ENCODE measurements at regions not wholly inside any gene's neighbourhood (a gene's known extent, or its start where the extent isn't known, plus 50 kb on each side); places are given as distances from the start of the nearest gene placed in this dataset.

DNA sequence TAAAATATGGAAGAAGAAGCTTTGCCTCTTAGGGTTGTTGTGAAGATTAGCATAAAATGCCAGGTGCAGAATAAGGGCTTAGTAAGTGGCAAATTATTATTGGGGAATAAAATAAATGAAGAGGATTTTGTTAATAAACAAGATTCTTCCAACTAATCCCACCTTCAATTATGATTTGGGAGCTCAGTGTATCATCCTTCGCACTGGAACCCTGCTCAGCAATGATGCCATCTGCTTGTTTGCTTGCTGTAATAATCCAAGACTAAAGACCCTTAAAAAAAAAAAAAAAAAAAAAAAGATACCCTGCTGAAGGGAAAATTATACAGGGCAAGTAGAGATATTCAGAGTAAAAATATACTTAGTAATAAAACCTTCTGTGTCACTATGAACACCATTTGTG, 62.0 kb upstream of the RREB1 start:
- Histone ChIP-seq H3K36me3 (ENCODE audit: insufficient read depth) (no peaks in the 10 kb centered on the region), H3K27ac (ENCODE audit: low read depth) (no peak overlapping the region), H3F3A (replicated peaks; ENCODE audit: low read depth) (no peaks in the 10 kb centered on the region), H3K79me2 (replicated peaks; ENCODE audit: insufficient read depth) (no peaks in the 10 kb centered on the region), H3K27me3 (ENCODE audit: insufficient read depth) (peaks cover 11% of the 10 kb centered on the region; the same call in 1 of the 2 replicates), H3K4me2 (no peak overlapping the region), H2AFZ (no peak overlapping the region), H3K9me2 (ENCODE audit: insufficient read depth) (no peaks in the 10 kb centered on the region), H3K4me3 (no peak overlapping the region), H3K4me1 (ENCODE audit: insufficient read depth) (peaks cover 26% of the 10 kb centered on the region), H4K20me1 (replicated peaks; ENCODE audit: insufficient read depth) (no peaks in the 10 kb centered on the region)
- TF ChIP-seq NANOG (IDR thresholded peaks at IDR 0.05; ENCODE audit: borderline replicate concordance) (no peak), EZH2phosphoT487 (IDR thresholded peaks at IDR 0.05; ENCODE audit: unreplicated experiment) (no peak), STAT1 (IDR thresholded peaks at IDR 0.05; ENCODE audit: unreplicated experiment) (no peak), POLR2AphosphoS5 (IDR thresholded peaks at IDR 0.05; ENCODE audit: low read depth) (no peak), EZH2 (IDR thresholded peaks at IDR 0.05; ENCODE audit: low read depth, unreplicated experiment) (no peak)
- TF ChIP-seq, protein P1, sequence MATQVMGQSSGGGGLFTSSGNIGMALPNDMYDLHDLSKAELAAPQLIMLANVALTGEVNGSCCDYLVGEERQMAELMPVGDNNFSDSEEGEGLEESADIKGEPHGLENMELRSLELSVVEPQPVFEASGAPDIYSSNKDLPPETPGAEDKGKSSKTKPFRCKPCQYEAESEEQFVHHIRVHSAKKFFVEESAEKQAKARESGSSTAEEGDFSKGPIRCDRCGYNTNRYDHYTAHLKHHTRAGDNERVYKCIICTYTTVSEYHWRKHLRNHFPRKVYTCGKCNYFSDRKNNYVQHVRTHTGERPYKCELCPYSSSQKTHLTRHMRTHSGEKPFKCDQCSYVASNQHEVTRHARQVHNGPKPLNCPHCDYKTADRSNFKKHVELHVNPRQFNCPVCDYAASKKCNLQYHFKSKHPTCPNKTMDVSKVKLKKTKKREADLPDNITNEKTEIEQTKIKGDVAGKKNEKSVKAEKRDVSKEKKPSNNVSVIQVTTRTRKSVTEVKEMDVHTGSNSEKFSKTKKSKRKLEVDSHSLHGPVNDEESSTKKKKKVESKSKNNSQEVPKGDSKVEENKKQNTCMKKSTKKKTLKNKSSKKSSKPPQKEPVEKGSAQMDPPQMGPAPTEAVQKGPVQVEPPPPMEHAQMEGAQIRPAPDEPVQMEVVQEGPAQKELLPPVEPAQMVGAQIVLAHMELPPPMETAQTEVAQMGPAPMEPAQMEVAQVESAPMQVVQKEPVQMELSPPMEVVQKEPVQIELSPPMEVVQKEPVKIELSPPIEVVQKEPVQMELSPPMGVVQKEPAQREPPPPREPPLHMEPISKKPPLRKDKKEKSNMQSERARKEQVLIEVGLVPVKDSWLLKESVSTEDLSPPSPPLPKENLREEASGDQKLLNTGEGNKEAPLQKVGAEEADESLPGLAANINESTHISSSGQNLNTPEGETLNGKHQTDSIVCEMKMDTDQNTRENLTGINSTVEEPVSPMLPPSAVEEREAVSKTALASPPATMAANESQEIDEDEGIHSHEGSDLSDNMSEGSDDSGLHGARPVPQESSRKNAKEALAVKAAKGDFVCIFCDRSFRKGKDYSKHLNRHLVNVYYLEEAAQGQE (IDR thresholded peaks at IDR 0.05; ENCODE audit: unreplicated experiment) = no peak
- H3K4me3 Mint-ChIP-seq = no peak overlapping the region
- H3K27ac Mint-ChIP-seq = no peak overlapping the region
- no peaks in the 10 kb centered on the region for H3K9me3 Mint-ChIP-seq
- H3K27me3 Mint-ChIP-seq (ENCODE audit: insufficient read depth, low read depth, poor library complexity) = peaks cover 5% of the 10 kb centered on the region
- no peak for ATAC-seq
- peaks cover 27% of the 10 kb centered on the region for H3K4me1 Mint-ChIP-seq
- H3K36me3 Mint-ChIP-seq (ENCODE audit: low read depth) = no peaks in the 10 kb centered on the region
- DNase-seq (ENCODE audit: low spot score) = no peak

DNA sequence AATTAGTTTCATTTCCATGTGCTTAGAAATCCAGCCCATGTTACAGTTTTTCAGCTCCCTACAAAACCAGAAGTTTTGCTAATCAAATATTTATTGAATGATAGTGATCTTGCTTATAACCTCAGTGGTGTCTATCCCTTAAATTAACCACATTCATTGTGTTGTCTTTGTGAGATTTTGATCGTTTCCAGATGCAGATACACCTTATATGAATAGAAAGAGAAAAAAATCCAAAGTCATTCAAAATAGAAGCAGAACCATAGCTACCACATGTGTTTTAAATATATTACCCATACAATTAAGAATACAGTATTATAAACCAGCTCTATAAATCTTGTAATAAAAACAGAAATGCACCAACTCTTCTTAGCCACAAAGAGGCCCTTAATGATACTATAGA, 60.6 kb upstream of the RREB1 start:
- no peak overlapping the region for H2AFZ ChIP-seq
- ATAC-seq = no peak
- H3K4me1 Mint-ChIP-seq = peaks cover 17% of the 10 kb centered on the region
- no peaks in the 10 kb centered on the region for H3K9me2 ChIP-seq (ENCODE audit: insufficient read depth)
- H3K27me3 ChIP-seq (ENCODE audit: insufficient read depth) = peaks cover 11% of the 10 kb centered on the region; the same call in 1 of the 2 replicates
- H3K27ac Mint-ChIP-seq = no peak overlapping the region
- no peak overlapping the region for H3K4me2 ChIP-seq
- H3K4me3 Mint-ChIP-seq = no peak overlapping the region
- no peak overlapping the region for H3K4me3 ChIP-seq
- H3K9me3 Mint-ChIP-seq = no peaks in the 10 kb centered on the region
- H3K27ac ChIP-seq (ENCODE audit: low read depth) = no peak overlapping the region
- H3K27me3 Mint-ChIP-seq (ENCODE audit: insufficient read depth, low read depth, poor library complexity) = peaks cover 5% of the 10 kb centered on the region
- H3F3A ChIP-seq (replicated peaks; ENCODE audit: low read depth) = no peaks in the 10 kb centered on the region
- H3K36me3 Mint-ChIP-seq (ENCODE audit: low read depth) = no peaks in the 10 kb centered on the region
- peaks cover 15% of the 10 kb centered on the region for H3K4me1 ChIP-seq (ENCODE audit: insufficient read depth)
- H3K36me3 ChIP-seq (ENCODE audit: insufficient read depth) = no peaks in the 10 kb centered on the region
- DNase-seq (ENCODE audit: low spot score) = no peak
- H4K20me1 ChIP-seq (replicated peaks; ENCODE audit: insufficient read depth) = no peaks in the 10 kb centered on the region
- H3K79me2 ChIP-seq (replicated peaks; ENCODE audit: insufficient read depth) = no peaks in the 10 kb centered on the region
- TF ChIP-seq STAT1 (IDR thresholded peaks at IDR 0.05; ENCODE audit: unreplicated experiment) = no peak
- no peak for TF ChIP-seq EZH2phosphoT487 (IDR thresholded peaks at IDR 0.05; ENCODE audit: unreplicated experiment)
- TF ChIP-seq, protein P1 (IDR thresholded peaks at IDR 0.05; ENCODE audit: unreplicated experiment) = no peak
- no peak for TF ChIP-seq EZH2 (IDR thresholded peaks at IDR 0.05; ENCODE audit: low read depth, unreplicated experiment)
- TF ChIP-seq, protein P2, sequence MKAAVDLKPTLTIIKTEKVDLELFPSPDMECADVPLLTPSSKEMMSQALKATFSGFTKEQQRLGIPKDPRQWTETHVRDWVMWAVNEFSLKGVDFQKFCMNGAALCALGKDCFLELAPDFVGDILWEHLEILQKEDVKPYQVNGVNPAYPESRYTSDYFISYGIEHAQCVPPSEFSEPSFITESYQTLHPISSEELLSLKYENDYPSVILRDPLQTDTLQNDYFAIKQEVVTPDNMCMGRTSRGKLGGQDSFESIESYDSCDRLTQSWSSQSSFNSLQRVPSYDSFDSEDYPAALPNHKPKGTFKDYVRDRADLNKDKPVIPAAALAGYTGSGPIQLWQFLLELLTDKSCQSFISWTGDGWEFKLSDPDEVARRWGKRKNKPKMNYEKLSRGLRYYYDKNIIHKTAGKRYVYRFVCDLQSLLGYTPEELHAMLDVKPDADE (IDR thresholded peaks at IDR 0.05) = no peak
- TF ChIP-seq NANOG (IDR thresholded peaks at IDR 0.05; ENCODE audit: borderline replicate concordance) = no peak
- TF ChIP-seq, protein P3, sequence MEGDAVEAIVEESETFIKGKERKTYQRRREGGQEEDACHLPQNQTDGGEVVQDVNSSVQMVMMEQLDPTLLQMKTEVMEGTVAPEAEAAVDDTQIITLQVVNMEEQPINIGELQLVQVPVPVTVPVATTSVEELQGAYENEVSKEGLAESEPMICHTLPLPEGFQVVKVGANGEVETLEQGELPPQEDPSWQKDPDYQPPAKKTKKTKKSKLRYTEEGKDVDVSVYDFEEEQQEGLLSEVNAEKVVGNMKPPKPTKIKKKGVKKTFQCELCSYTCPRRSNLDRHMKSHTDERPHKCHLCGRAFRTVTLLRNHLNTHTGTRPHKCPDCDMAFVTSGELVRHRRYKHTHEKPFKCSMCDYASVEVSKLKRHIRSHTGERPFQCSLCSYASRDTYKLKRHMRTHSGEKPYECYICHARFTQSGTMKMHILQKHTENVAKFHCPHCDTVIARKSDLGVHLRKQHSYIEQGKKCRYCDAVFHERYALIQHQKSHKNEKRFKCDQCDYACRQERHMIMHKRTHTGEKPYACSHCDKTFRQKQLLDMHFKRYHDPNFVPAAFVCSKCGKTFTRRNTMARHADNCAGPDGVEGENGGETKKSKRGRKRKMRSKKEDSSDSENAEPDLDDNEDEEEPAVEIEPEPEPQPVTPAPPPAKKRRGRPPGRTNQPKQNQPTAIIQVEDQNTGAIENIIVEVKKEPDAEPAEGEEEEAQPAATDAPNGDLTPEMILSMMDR (conservative IDR thresholded peaks at IDR 0.05; ENCODE audit: low read depth in 2 of 2) = no peak
- no peak for TF ChIP-seq CREB1 (CRISPR knock-in tag; IDR thresholded peaks at IDR 0.05; ENCODE audit: low read depth)
- TF ChIP-seq JUNB (IDR thresholded peaks at IDR 0.05; ENCODE audit: unreplicated experiment) = no peak
